PC-9 (cell line): ENCODE measurements at regions not wholly inside any gene's neighbourhood (a gene's known extent, or its start where the extent isn't known, plus 50 kb on each side); places are given as distances from the start of the nearest gene placed in this dataset.

Experiments
- BruUV-seq: library from RNA; stranded (reverse); fragments of 400-500 nt; replicated peaks from 2 replicates; lab custom pipeline; 2021; lab: Mats Ljungman, UMichigan
- CTCF ChIA-PET: fragments of 300-600 bp; sonication (Branson Sonifier 250); formaldehyde crosslinking; loops from one replicate; lab custom pipeline; 2022; ENCODE audit warnings: antibody characterized with exemption; lab: Charles Lee
- POLR2A ChIA-PET: fragments of 300-600 bp; sonication (Branson Sonifier 250); formaldehyde crosslinking; loops from one replicate; lab custom pipeline; 2022; ENCODE audit warnings: antibody characterized with exemption; ENCODE audit not compliant: unreplicated experiment; lab: Charles Lee
- DNase-seq, 2 experiments: peaks; one replicate each; pipeline versions ENCODE4 v3.0.0 to v3.0.0-alpha.2; 2015 to 2022; ENCODE audit warnings: mixed read lengths in 1 of 2
- H2AFZ ChIP-seq: fragments of 200-600 bp; sonication (generic); 2 replicates; pipeline ENCODE4 v1.8.1; 2017; ENCODE audit warnings: antibody characterized with exemption
- H3F3A ChIP-seq: fragments of 200-600 bp; sonication (generic); 2 replicates; pipeline ENCODE4 v1.8.1; 2017; ENCODE audit warnings: antibody characterized with exemption, mild to moderate bottlenecking, low read depth; ENCODE audit not compliant: insufficient read depth
- H3K27ac ChIP-seq: fragments of 200-600 bp; sonication (generic); 2 replicates; pipeline ENCODE4 v1.6.1; 2016; ENCODE audit warnings: mixed run types
- H3K27me3 ChIP-seq: fragments of 200-600 bp; sonication (generic); 2 replicates; pipeline ENCODE4 v1.6.1; 2016; ENCODE audit warnings: low read depth, mixed run types; ENCODE audit not compliant: insufficient read depth
- H3K36me3 ChIP-seq: fragments of 200-600 bp; sonication (generic); 2 replicates; pipeline ENCODE4 v1.6.1; 2016; ENCODE audit warnings: low read depth, mixed run types
- H3K4me1 ChIP-seq: fragments of 200-600 bp; sonication (generic); replicated peaks from 2 replicates; pipeline ENCODE4 v1.6.1; 2016; ENCODE audit warnings: mixed run types; ENCODE audit not compliant: insufficient read depth
- H3K4me2 ChIP-seq: fragments of 200-600 bp; sonication (generic); 2 replicates; pipeline ENCODE4 v1.6.1; 2017; ENCODE audit warnings: mixed run types
- H3K4me3 ChIP-seq: fragments of 200-600 bp; sonication (generic); 2 replicates; pipeline ENCODE4 v1.6.1; 2016; ENCODE audit warnings: mixed run types
- H3K79me2 ChIP-seq: fragments of 200-600 bp; sonication (generic); 2 replicates; pipeline ENCODE4 v1.6.1; 2017; ENCODE audit warnings: low read depth, mixed run types
- H3K9me2 ChIP-seq: fragments of 200-600 bp; sonication (generic); 2 replicates; pipeline ENCODE4 v1.8.1; 2017; ENCODE audit warnings: mild to moderate bottlenecking; ENCODE audit not compliant: insufficient read depth
- H3K9me3 ChIP-seq: fragments of 200-600 bp; sonication (generic); 2 replicates; pipeline ENCODE4 v1.8.1; 2016; ENCODE audit warnings: low read depth; ENCODE audit not compliant: insufficient read depth
- H4K20me1 ChIP-seq: fragments of 200-600 bp; sonication (generic); 2 replicates; pipeline ENCODE4 v1.8.1; 2017; ENCODE audit not compliant: insufficient read depth
- CTCF ChIP-seq: fragments of 200-600 bp; sonication (generic); conservative IDR thresholded peaks from 2 replicates; pipeline ENCODE4 v1.6.1; 2017; ENCODE audit warnings: mixed run types, antibody characterized with exemption, mild to moderate bottlenecking, moderate library complexity
- EZH2 ChIP-seq: fragments of 200-600 bp; sonication (generic); IDR thresholded peaks from 2 replicates; pipeline ENCODE4 v1.8.0; 2017; ENCODE audit warnings: antibody characterized with exemption, low read depth
- intact Hi-C: fragments of 100-400 bp; cut with micrococcal nuclease; formaldehyde crosslinking; loops from one replicate; pipeline ENCODE4 v1.10.0; 2022; ENCODE audit not compliant: unreplicated experiment

DNA sequence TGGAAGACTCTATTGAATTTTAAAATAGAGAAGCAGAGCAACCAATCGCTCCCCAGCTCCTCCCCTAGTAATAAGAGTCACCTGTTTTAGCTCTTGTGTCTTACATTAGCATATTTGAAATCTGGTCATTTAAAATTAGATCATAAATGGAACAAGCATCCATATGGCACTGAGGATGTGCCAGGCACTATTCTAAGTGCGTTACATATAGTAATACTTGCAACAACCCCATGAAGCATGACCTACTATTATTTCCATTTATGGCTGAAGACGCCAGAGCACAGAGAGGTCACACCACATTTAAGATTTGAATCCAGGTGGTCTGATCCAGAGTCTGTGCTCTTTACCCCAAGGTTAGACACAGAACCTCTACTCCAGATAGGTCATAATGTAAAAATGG lies 82.0 kb upstream of the HIVEP3 start:
- Histone ChIP-seq H3K9me3 (no peaks in the 10 kb centered on the region), H3K79me2 (peaks cover 3% of the 10 kb centered on the region; the same call in 1 of the 2 replicates), H2AFZ (no peak overlapping the region), H3K4me3 (no peak overlapping the region), H3K4me2 (no peak overlapping the region), H3K27me3 (no peaks in the 10 kb centered on the region), H3F3A (no peaks in the 10 kb centered on the region), H3K4me1 (peaks cover 9% of the 10 kb centered on the region), H3K27ac (no peak overlapping the region), H3K9me2 (no peaks in the 10 kb centered on the region), H4K20me1 (no peaks in the 10 kb centered on the region), H3K36me3 (no peaks in the 10 kb centered on the region)
- intact Hi-C loops, result no loop called here
- CTCF ChIA-PET, result no interaction called here
- BruUV-seq, result no TSS peak
- DNase-seq, result no peak
- no peak for TF ChIP-seq CTCF
- POLR2A ChIA-PET, result no interaction called here

- intact Hi-C loops, result no loop called here
- no peak overlapping the region for H3K4me3 ChIP-seq
- no peaks in the 10 kb centered on the region for H3K9me3 ChIP-seq
- H3K36me3 ChIP-seq, result no peaks in the 10 kb centered on the region
- H3K27me3 ChIP-seq, result no peaks in the 10 kb centered on the region
- no peaks in the 10 kb centered on the region for H3K9me2 ChIP-seq
- H2AFZ ChIP-seq, result no peak overlapping the region
- H3K27ac ChIP-seq, result no peak overlapping the region
- BruUV-seq, result no TSS peak
- H3K4me2 ChIP-seq, result no peak overlapping the region
- ChIA-PET CTCF (no interaction called here), POLR2A (interaction anchor here (0.5 kb wide), 1 partner anchor 577 kb away, joined by 3 read pairs; no protein-coding TSS in a partner anchor)
- peaks cover 3% of the 10 kb centered on the region; the same call in 1 of the 2 replicates for H3K79me2 ChIP-seq
- no peaks in the 10 kb centered on the region for H4K20me1 ChIP-seq
- TF ChIP-seq EZH2 (no peak), CTCF (no peak)
- DNase-seq, result no peak
- H3F3A ChIP-seq, result no peaks in the 10 kb centered on the region
- H3K4me1 ChIP-seq, result peaks cover 9% of the 10 kb centered on the region
These were observed 81.2 kb upstream of the HIVEP3 start for GRCh38 chr1:41999884-42000283.

GRCh38 chr1:41998250-41998649 lies 79.5 kb upstream of the HIVEP3 start:
- intact Hi-C loops, result no loop called here
- CTCF ChIA-PET, result no interaction called here
- POLR2A ChIA-PET, result no interaction called here

More at GRCh38 chr1:41998250-41998649, 79.5 kb upstream of the HIVEP3 start:
- Histone ChIP-seq H3K79me2 (peaks cover 3% of the 10 kb centered on the region; the same call in 1 of the 2 replicates), H3K36me3 (no peaks in the 10 kb centered on the region), H3K4me1 (no peaks in the 10 kb centered on the region), H3K9me3 (no peaks in the 10 kb centered on the region), H3K9me2 (no peaks in the 10 kb centered on the region), H2AFZ (no peak overlapping the region), H3K27me3 (no peaks in the 10 kb centered on the region), H3K27ac (no peak overlapping the region), H3K4me2 (no peak overlapping the region), H4K20me1 (no peaks in the 10 kb centered on the region), H3K4me3 (no peak overlapping the region), H3F3A (no peaks in the 10 kb centered on the region)
- TF ChIP-seq CTCF (no peak), EZH2 (no peak)
- BruUV-seq, result no TSS peak
- no peak for DNase-seq
